B cell (primary cell): ENCODE measurements at regions not wholly inside any gene's neighbourhood (a gene's known extent, or its start where the extent isn't known, plus 50 kb on each side); places are given as distances from the start of the nearest gene placed in this dataset.

Source experiments
- ATAC-seq: fragments of 200-7000 bp; cut with Tn5 transposase; one replicate; pipeline ENCODE4 v1.10.0; 2021; ENCODE audit warnings: low read depth, mild to moderate bottlenecking, moderate number of reproducible peaks, moderate library complexity
- CTCF ChIA-PET: fragments of 350-600 bp; sonication (Branson Sonifier 250); formaldehyde crosslinking; loops from one replicate; lab custom pipeline; 2021; ENCODE audit warnings: antibody characterized with exemption, inconsistent platforms; lab: Charles Lee
- POLR2A ChIA-PET: fragments of 350-600 bp; sonication (Branson Sonifier 250); formaldehyde crosslinking; loops from one replicate; lab custom pipeline; 2021; ENCODE audit warnings: antibody characterized with exemption; lab: Charles Lee
- DNase-seq: peaks from one replicate; pipeline ENCODE4 v3.0.0; 2013
- H2AFZ ChIP-seq: 2 replicates; pipeline ENCODE4 v1.6.1; 2012; ENCODE audit warnings: mild to moderate bottlenecking, low read depth, low read length; ENCODE audit not compliant: insufficient read depth, poor library complexity, severe bottlenecking
- H3K27ac ChIP-seq, 2 donors: 1 replicate in 1 of 2; 2 replicates in 1 of 2; pipeline ENCODE4 v1.5.1; 2012 to 2013; ENCODE audit warnings: low read length in 2 of 2, mild to moderate bottlenecking in 2 of 2, moderate library complexity in 1 of 2
- H3K27me3 ChIP-seq, 4 experiments: fragments of 200-600 bp in 1 of 4; sonication (generic) in 1 of 4; replicated peaks in 1 of 4; 1 replicate in 2 of 4; 2 replicates in 2 of 4; pipeline versions ENCODE4 v1.6.1 to v1.7.0; 2013 to 2016; ENCODE audit warnings: low read length in 3 of 4, mild to moderate bottlenecking in 2 of 4, mixed read lengths in 1 of 4, moderate library complexity in 1 of 4; ENCODE audit not compliant: insufficient read depth in 4 of 4, control insufficient read depth in 3 of 4; ENCODE audit errors: control extremely low read depth in 1 of 4
- H3K36me3 ChIP-seq, 2 experiments: replicated peaks in 1 of 2; 1 replicate in 1 of 2; 2 replicates in 1 of 2; pipeline versions ENCODE4 v1.6.1 to v1.7.1; 2013; ENCODE audit warnings: low read length in 1 of 2; ENCODE audit not compliant: insufficient read depth in 2 of 2, control insufficient read depth in 1 of 2; ENCODE audit errors: control extremely low read depth in 1 of 2, extremely low read depth in 1 of 2
- H3K4me1 ChIP-seq, 2 donors: fragments of 200-600 bp in 1 of 2; sonication (generic) in 1 of 2; 1 replicate in 1 of 2; 2 replicates in 1 of 2; pipeline versions ENCODE4 v1.5.1 to v1.6.1; 2013 to 2017; ENCODE audit warnings: low read length in 2 of 2; ENCODE audit not compliant: control insufficient read depth in 2 of 2, insufficient read depth in 2 of 2
- H3K4me2 ChIP-seq: replicated peaks from 2 replicates; pipeline ENCODE3; 2012; ENCODE audit warnings: mild to moderate bottlenecking, low read depth, low read length; ENCODE audit not compliant: poor library complexity, severe bottlenecking
- H3K4me3 ChIP-seq, 5 experiments: fragments of 200-600 bp in 1 of 5; sonication (generic) in 1 of 5; 1 replicate in 3 of 5; 2 replicates in 2 of 5; pipeline versions ENCODE4 v1.5.1 to v1.7.0; 2011 to 2016; ENCODE audit warnings: low read length in 4 of 5, mild to moderate bottlenecking in 4 of 5, low read depth in 2 of 5, control low read depth in 1 of 5, moderate library complexity in 1 of 5; ENCODE audit not compliant: insufficient read depth in 1 of 5; ENCODE audit errors: control extremely low read depth in 1 of 5, extremely low read depth in 1 of 5
- H3K79me2 ChIP-seq: fragments of 200-600 bp; sonication (generic); one replicate; pipeline ENCODE4 v1.6.0; 2016; ENCODE audit warnings: low read length; ENCODE audit not compliant: control insufficient read depth, insufficient read depth
- H3K9ac ChIP-seq: fragments of 200-600 bp; sonication (generic); 2 replicates; pipeline ENCODE4 v1.6.1; 2017; ENCODE audit warnings: mild to moderate bottlenecking, low read length, moderate library complexity
- H3K9me3 ChIP-seq, 3 donors: one replicate each; pipeline versions ENCODE4 v1.6.1 to v1.7.1; 2013; ENCODE audit warnings: low read length in 2 of 3; ENCODE audit not compliant: control insufficient read depth in 2 of 3, insufficient read depth in 1 of 3; ENCODE audit errors: control extremely low read depth in 1 of 3
- H4K20me1 ChIP-seq: 2 replicates; pipeline ENCODE4 v1.6.0; 2012; ENCODE audit warnings: mild to moderate bottlenecking, low read length; ENCODE audit not compliant: insufficient read depth, control insufficient read depth, poor library complexity, severe bottlenecking
- H3K27ac Mint-ChIP-seq: one replicate; pipeline ENCODE4 v1.8.0; 2021; ENCODE audit warnings: mixed read lengths
- H3K27me3 Mint-ChIP-seq: one replicate; pipeline ENCODE4 v1.8.0; 2021; ENCODE audit warnings: mixed read lengths
- H3K4me1 Mint-ChIP-seq: one replicate; pipeline ENCODE4 v1.8.0; 2021; ENCODE audit warnings: mixed read lengths
- H3K4me3 Mint-ChIP-seq: one replicate; pipeline ENCODE4 v1.8.0; 2021; ENCODE audit warnings: mixed read lengths
- H3K9me3 Mint-ChIP-seq: one replicate; pipeline ENCODE4 v1.8.0; 2022; ENCODE audit warnings: mixed read lengths; ENCODE audit not compliant: insufficient read depth
- CTCF ChIP-seq: fragments of 200-600 bp; IDR thresholded peaks from one replicate; pipeline ENCODE4 v1.8.0; 2022; ENCODE audit warnings: antibody characterized with exemption, mild to moderate bottlenecking
- EZH2 ChIP-seq: IDR thresholded peaks from 2 replicates; pipeline ENCODE4 v1.6.1; 2012; ENCODE audit warnings: borderline replicate concordance, low read depth, mild to moderate bottlenecking, moderate library complexity, low read length; ENCODE audit not compliant: insufficient read depth, poor library complexity, severe bottlenecking
- WGBS: methylation state at CpG from one replicate; pipeline ENCODE4 v1.1.5; 2013; ENCODE audit warnings: missing lambda C conversion rate; ENCODE audit not compliant: insufficient coverage; 5-methylcytosine and 5-hydroxymethylcytosine counted together
- intact Hi-C: fragments of 100-400 bp; cut with micrococcal nuclease; formaldehyde crosslinking; loops from one replicate; pipeline ENCODE4 v1.10.0; 2022

- no peak for TF ChIP-seq EZH2
- TF ChIP-seq CTCF = no peak
- no peaks in the 10 kb centered on the region for H3K79me2 ChIP-seq
- H3K4me1 ChIP-seq = no peaks in the 10 kb centered on the region
- H3K4me2 ChIP-seq = no peak overlapping the region
- no peaks in the 10 kb centered on the region for H3K9me3 ChIP-seq
- H2AFZ ChIP-seq = no peak overlapping the region
- Mint-ChIP-seq H3K27ac (no peak overlapping the region), H3K4me3 (no peak overlapping the region), H3K27me3 (no peaks in the 10 kb centered on the region), H3K9me3 (no peaks in the 10 kb centered on the region), H3K4me1 (no peaks in the 10 kb centered on the region)
- no peak overlapping the region for H3K4me3 ChIP-seq
- H3K9ac ChIP-seq = no peak overlapping the region
- ChIA-PET POLR2A (no interaction called here), CTCF (no interaction called here)
- WGBS = no CpG with 5 or more reads among the region's 2 CpGs
- no peaks in the 10 kb centered on the region for H3K27me3 ChIP-seq
- intact Hi-C loops = no loop called here
- no peaks in the 10 kb centered on the region for H4K20me1 ChIP-seq
- DNase-seq (no peak), ATAC-seq (no peak)
- no peaks in the 10 kb centered on the region for H3K36me3 ChIP-seq
- no peak overlapping the region for H3K27ac ChIP-seq
Observed at GRCh38 chr6:126111327-126111726, 125.0 kb downstream of the TRMT11 start.

- ChIA-PET POLR2A (no interaction called here), CTCF (no interaction called here)
- Histone ChIP-seq H3K36me3 (no peaks in the 10 kb centered on the region), H3K4me3 (no peak overlapping the region), H2AFZ (no peak overlapping the region), H3K4me1 (no peaks in the 10 kb centered on the region), H3K27me3 (no peaks in the 10 kb centered on the region), H3K27ac (no peak overlapping the region), H3K9me3 (no peaks in the 10 kb centered on the region), H4K20me1 (no peaks in the 10 kb centered on the region), H3K4me2 (no peak overlapping the region), H3K9ac (no peak overlapping the region), H3K79me2 (no peaks in the 10 kb centered on the region)
- WGBS = 83% methylated on average over 1 of the region's 2 CpGs
- no peak for ATAC-seq
- no peak for DNase-seq
- Mint-ChIP-seq H3K9me3 (no peaks in the 10 kb centered on the region), H3K4me3 (no peak overlapping the region), H3K27ac (no peak overlapping the region), H3K27me3 (no peaks in the 10 kb centered on the region), H3K4me1 (no peaks in the 10 kb centered on the region)
- intact Hi-C loops = no loop called here
- TF ChIP-seq EZH2 (no peak), CTCF (no peak)
Observed at GRCh38 chr6:126112171-126112632, 125.9 kb downstream of the TRMT11 start.
